GF-D8 (cell line): ENCODE measurements at regions not wholly inside any gene's neighbourhood (a gene's known extent, or its start where the extent isn't known, plus 50 kb on each side); places are given as distances from the start of the nearest gene placed in this dataset.

ENCODE experiments used
- DNase-seq: peaks from one replicate; lab custom pipeline; 2025; lab: John Stamatoyannopoulos, UW

DNA sequence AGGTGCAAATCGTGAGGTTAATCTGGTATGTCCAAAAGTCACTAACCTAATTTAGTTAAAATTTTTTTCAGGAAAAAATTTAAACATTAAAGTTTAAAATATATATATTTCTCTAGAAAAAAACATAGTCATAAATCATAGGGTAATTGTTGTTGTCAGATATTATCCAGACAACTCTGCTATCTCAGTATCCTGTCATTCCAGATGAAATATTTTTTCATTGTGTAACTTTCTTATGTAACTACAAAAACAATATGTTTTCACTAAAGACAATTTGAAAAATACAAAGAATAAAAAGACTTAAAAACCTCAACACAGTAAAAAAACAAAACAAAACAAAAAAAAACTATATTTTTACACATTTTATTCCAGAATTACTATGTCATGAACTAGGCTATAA, 57.6 kb downstream of the TENT5A start:
- no peak for DNase-seq

DNA sequence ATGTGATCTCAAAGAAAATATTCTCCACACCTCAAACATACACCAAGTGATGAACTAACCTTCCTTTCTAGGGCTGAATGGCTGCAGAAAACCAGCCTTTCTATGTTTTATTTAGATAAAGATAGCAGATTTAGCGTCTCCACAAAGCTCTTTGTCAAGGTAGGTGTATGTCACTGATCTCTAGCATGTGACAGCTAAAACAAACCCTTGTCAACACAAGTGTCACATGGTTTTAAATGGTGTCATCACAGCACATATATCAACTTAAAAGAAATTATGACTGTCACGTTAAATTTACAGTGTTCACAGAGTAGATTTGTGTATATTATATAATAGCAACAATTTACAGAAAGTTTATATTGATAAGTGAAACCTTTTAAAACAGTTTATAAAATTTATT, 58.3 kb downstream of the TENT5A start:
- no peak for DNase-seq

DNA sequence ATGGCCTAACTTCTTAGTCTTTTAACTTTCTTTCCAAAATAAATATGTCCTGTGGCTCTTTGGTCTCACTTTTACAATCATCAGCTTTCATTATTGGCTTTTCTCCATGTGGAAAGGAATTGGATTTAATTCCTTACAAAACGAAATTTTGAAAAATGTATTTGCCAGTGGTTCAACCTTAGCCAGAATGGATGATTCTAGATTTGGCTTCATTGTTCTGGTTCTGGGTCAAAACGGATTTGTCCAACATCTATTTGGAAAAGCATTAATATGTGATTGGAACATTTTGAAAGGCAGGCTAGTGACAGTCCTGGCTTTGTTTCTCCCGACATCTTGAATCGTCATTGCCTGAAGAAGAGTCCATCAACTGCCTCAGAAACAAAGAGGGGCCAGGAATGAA, 59.2 kb downstream of the TENT5A start:
- no peak for DNase-seq

DNA sequence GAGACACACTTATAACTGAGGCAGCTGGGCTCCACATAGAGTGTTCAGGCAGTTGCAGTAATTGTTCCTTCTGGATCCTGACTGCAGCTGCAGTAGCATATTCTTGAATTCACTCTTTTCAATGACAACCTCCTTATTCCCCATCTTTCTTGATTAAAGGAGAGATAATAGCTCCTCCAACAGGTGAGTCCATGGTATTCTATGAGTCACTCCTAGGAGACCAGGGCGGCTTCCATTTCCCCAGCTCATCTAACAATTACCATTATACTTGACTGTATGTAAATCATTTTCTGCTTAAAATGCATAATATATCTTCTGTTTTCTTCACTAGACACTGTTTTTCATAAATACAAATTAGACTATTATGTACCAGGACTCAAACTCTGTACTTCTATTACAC, 62.4 kb downstream of the TENT5A start:
- DNase-seq = no peak

DNA sequence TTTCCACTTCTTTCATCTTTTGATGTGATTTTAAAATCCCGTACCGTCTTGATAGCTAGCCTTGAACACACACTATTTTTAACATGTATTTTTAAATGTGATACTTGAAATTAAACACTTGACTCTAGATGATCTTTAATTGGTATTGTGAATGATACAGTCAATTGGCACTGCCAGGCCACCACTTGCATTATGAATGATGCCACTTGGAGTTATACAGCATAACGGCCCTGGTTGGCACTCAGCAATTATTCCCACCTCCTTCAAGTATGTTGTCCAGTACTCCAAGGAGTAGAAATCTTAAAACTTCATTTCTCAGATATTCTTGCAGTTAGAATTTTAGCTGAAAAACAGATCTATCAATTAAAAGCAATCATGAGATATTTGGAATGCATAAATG, 62.9 kb downstream of the TENT5A start:
- no peak for DNase-seq

DNA sequence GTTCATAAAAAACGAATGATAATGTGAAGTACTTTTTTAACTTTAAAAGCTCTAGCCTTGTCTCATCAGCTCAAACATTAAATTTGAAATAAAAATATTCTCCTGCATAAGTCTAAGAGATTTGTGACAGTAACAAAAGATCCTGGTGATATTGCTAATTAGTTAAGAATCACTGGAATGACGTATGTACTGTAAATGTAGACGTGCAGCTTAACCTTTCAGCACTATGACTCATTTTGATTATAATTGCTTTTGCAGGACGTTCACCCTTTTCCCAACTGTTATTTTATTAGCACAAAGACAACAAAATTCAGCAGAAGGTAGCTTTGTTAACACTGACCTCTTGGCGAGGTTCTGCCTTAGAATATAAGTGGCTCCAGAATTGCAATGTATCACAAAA, 68.6 kb downstream of the TENT5A start:
- DNase-seq = no peak

DNA sequence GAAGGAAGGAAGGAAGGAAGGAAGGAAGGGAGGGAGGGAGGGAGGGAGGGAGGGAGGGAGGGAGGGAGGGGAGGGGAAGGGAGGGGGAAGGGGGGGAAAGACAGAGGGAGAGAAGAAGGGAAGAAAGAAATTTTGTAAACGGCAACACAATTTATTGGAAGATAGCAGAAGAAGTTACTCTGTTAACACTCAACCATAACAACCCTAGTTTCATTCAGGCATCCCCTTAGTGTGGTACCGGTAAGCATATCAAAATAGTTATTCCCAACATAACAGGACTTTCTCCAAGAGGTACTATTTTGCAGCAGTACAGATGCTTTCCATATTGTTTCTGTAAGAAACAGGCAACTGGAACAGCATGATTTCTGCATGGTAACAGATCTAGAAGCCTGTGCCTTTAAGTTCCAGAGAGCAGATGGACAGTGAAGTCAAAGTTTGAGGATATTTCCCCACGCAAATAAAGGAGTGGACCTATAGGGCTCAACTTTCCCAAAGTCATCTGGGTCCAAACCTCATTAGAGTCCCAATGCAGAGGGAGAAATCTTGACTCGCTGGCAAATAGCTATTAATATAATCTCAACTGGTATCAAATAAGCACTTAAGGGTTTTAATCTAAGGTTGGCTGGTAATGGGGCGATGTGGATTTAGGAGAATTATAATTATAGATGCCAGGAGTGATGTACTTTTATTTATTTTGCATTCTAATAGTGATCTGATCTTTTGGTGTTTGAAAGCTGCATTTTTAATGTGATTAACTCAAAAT, 69.4 kb downstream of the TENT5A start:
- no peak for DNase-seq

DNA sequence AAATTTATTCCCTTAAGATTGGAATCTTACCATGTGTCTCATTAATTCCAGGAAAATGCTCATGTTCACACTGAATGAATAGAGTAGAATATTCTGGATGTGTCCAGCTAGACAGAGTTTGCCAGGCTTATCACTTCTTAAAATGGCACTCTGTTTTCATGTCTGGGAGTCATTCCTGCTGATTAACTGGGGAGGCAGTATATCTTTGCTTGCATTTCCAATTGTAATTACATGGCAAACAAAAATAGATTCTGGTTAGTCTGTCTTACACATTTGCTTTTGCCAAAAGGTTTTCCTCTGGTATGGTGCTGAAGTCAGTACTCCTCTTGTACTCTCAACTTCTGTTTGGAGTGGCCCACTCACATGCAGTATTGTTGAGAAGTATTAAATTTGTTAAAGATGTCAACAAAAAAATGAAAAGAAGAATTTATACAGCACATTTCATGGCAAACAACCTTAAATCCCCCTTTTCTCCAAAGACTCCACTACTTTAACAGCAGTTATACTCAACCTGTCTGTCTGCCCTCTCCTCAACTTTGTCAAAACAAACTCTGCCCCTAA, 70.2 kb downstream of the TENT5A start:
- DNase-seq = no peak

DNA sequence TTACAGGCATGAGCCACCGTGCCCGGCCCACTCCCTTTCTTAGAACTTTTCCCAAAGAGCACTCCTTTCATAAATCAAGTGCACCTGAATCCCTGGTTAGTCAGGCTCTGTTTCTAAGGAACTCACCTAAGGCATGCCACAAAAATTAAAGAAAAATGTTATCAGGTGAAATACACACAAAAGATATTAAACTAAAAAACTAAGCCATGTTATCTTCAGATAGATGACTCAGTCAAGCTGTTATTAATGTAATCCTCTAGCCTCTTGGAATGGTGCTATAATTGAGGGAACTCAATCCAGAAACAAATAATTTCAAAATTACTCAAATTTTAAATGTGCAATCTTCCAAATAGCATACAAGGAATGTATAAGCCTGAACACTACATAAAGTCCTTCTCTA, 83.0 kb downstream of the TENT5A start:
- no peak for DNase-seq

DNA sequence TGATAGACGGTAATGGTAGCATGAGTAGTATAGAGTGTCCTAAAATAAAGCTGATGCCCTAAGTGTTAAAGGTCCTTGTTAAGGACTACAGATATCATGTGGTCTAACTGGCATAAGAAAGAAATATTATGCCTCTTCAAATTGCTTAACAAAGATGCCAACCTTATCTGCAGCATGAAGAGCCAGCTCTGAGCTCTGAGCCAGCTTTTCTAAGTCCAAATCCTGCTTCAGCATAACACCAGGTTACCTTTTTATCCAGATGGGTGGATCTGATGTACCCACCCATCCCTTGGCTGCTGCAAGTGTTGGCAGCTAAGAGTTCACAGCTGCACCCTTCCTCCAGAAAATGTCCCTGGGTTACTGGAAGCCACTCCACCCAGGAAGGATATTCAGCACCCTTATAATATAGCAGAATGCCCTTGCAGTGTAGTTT, 83.8 kb downstream of the TENT5A start:
- DNase-seq = no peak

DNA sequence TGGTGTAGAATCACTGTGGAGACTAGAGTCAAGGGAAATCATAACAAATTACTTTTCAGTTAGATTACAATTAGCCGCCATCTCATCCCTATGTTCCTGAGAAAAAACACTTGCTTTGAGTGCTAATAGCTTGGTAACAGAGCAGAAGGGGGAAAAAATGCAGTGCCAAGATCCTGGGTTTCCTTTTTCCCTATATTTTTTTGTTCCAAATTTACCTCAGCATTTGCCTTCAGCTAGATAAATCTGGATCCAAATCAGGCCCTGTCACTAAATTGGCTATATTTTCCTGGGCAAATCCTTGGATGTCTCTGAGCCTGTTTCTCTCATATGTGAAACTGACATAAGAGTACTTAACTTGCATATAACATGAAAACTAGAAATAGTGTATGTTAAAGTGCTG, 86.0 kb downstream of the TENT5A start:
- no peak for DNase-seq

DNA sequence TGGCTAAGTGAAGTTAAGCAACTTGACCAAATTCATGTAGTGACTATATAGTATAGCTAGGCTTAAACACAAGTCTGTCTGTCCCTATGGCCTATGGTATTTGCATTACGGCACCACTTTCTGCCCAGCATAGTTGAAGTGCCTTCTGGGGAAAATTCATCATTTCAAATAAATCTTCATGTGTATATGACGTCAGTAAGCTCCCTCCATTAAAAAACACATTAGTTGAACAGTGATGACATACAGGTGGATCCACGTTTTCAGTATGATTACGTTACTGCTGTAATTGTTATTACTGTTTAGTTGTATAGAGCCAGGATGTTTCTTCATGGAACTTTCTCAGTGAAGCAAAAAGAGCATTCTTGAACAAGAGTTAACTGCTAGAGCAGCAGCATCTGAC, 96.2 kb downstream of the TENT5A start:
- no peak for DNase-seq

DNA sequence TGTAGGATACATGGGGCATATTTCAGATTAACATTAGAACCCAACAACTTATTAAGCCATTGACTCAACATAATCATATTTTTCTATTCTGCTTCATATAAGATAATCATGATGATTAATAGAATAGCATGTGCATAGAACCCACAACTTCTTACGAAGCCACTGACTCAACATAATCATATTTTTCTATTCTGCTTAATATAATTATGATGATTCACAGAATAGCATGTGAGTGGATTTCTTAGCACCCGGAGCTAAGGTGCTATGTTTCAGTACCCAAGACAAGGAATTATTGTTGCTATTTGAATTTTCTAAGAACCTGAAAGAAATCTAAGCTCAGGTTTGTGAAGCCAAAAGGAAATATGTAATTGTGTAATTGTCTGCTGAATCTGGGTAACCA, 96.8 kb downstream of the TENT5A start:
- DNase-seq = no peak

DNA sequence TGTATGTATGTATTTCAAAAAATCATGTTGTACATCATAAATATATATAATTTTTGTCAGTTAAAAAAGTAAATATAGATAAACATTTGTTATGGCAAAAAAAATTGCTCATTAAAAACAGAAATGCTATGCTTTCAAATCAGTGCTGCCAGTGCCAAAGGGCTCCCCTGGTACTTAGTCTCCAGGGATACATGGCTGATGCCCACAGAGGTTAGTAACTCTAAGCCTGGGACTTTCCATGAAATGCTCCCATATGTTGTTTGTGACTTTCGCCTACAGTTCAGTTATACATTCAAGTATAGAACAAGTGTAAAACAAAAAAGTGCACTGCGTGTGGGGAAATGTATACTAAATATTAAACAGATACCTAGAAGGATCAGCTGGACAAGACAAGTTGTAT, 104.0 kb downstream of the TENT5A start:
- DNase-seq = no peak

DNA sequence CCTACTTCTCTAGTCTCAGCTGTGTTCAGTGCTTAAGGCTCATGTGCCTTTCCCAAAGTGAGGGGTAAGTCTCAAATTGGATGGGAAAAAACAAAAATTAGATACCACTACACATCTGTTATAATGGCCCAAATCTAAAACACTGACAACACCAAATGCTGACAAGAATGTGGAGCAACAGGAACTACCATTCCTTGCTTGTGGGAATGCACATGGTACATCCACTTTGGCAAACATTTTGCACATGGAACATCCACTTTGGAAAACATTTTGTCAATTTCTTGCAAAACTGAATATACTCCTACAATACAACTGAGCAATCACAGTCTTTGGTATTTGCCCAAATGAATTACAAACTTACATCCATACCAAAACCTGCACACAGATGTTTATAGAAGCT, 109.3 kb downstream of the TENT5A start:
- DNase-seq = no peak

DNA sequence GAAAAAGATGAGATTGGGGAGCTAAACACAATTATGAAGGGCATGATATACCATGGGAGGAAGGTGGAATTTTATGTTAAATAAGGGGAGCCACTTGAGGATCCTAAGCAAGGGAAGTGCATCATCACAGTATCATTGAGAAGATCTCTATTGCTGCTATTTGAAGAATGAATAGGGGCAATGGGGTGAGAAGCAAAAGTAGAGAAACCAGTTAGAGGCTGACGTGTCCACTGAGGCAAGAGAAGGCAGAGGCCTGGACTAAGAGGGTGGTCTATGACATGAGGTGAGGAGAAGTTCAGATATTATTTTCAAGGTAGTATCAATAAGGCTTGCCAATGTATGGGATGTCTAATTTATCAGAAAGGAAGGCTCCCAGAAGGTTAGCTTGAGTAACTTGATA, 111.6 kb downstream of the TENT5A start:
- DNase-seq = no peak

DNA sequence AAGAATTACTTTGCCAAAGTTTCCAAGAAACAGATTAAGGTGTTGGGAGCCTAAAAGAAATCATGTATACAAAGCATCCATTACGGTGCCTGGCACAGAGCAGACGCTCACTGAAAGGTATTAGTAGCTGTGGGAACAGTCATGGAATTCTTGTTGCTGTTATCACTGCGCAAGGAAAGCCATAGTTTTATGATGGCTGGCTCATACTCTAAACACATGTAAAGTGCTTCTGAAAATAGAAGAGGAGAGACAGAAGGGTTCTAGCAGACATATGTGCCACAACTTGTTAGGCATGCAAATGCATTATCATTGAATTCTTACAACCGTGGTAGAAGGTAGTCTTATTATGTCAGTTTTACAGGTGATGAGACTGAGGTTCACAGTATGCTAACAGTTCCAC, 112.4 kb downstream of the TENT5A start:
- no peak for DNase-seq

DNA sequence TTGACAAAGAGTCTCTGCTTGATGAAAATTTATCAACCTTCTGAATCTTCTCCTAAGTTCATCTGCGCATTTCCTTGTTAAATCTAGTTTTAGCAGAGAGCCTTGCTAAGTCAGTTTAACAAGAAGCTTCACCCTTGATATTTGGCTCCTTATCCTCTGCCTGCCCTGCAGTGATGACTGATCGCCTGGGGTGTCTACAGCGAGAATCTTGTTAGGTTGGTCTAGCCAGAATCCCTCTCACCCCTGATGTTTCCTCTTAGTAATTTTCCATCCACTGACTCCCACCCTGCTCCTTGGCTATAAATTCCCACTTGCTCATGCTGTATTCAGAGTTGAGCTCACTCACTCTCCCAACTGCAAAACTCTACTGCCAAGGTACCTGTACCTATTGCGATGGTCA, 114.1 kb downstream of the TENT5A start:
- no peak for DNase-seq

DNA sequence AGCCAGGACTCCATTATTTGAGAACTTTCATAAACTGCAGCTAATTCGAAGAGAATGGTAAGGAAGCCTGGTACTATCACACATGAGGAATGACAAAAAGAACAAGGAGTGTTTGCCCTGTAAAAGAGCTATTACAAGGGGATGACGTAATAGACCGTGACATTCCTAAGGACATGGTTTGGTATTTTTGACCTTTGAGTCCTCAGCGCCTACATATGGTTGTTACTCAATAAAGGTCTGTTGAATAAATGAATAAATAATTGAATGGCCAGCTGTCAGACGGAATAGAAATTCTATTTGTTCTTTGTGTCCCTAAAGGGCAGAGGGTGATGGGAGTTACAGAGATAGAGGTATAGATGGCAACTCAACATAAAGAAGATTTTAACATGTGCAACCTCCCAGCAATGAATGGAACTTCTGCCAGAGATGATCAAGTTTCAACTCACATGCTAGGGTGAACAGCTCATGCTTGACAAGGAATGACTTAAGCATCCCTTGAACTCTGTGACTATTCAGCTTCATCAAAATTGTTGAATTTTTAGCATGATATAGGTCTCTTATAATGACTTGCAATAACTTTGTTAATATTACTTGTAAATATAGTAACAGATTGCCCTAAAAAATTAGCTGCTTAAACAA, 115.4 kb downstream of the TENT5A start:
- no peak for DNase-seq

DNA sequence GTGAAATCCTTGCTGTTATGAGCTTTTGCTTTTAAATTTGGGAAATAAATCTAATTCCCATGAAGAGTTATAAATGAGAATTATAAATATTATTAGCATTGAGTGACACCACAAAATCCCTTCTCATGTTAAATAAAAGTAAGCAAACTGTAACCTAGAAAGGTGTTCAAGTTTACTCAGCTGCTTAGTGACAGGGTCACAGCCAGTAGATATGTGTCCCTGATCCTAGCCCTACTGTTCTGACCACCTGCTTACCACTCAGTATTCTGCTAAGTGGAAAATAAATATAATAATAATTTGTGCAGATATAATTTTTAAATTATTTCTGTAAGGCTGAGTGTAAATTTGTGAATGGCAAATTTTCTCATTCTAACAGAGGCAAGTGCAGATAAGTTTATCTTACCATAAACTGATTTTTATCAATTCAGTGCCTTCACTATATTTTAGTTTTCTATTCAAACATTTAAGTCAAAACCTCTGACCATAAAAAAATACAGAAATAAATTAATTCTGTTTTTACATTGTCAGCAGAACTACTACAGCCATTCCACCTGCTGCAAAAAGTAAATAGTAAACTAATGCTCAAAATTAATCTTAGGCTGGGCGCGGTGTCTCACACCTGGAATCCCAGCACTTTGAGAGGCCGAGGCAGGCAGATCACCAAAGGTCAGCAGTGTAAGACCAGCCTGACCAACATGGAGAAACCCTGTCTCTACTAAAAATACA, 118.2 kb downstream of the TENT5A start:
- DNase-seq = no peak

DNA sequence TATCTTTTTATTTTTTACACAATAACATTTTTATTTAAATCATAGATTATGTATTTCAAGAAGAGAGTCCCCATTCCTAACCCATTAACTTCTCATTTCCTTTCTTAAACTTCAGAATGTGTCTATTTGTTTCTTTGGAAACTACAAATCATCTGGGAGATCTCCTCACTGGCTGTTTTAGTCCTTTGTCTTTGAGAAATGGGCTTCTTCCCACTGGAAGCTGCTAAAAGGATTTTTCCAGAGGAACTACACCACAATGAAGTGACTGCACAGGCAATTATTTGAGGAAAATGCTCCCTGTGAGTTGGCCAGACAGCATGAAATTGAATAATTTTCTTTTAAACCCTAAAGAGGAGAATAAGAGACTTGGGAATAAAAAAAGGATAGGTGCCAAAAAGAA, 119.1 kb downstream of the TENT5A start:
- no peak for DNase-seq

DNA sequence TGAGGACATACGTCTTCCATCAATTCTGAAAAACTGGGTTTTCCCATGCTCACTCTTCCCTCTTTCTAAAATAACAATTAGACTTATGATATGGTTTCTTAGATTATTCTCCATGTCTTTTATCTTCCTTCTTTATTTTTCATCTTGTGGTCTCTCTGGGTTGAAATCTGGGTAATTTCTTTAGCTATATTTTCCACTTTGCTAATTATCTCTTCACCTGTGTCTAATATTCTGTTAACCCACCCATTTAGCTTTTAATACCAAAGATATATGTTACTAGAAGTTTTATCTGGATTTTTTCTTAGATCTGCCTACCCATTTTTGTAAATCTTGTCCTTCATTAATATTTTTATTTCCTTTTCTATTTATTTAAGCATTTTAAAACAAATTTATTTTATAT, 121.8 kb downstream of the TENT5A start:
- DNase-seq = no peak

DNA sequence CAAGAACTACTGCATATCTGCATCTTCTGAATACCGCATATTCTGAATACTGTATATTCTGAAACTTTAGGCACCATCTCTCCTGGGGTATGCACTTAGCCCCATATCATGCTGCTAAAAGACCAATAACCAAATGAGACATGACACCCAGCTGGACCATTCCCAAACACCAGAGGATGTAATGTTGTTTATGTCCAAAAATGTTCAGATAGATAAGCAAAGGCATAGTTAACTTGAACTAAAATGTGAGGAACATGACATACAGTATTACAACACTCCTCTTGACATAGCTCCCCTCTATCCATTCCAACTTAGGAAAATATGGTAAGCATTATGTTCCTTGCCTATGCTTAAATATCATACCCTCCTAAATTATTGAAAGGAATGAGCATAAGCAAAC, 127.3 kb downstream of the TENT5A start:
- no peak for DNase-seq
